HS-27A (cell line): ENCODE measurements at regions not wholly inside any gene's neighbourhood (a gene's known extent, or its start where the extent isn't known, plus 50 kb on each side); places are given as distances from the start of the nearest gene placed in this dataset.

Source experiments
- DNase-seq: peaks from one replicate; pipeline ENCODE4 v3.0.0-alpha.2; 2012; ENCODE audit warnings: low read depth, missing footprints

GRCh38 chr12:45102818-45103217 lies 51.9 kb upstream of the DBX2 start:
- no peak for DNase-seq

GRCh38 chr12:45105996-45106395 lies 55.1 kb upstream of the DBX2 start:
- DNase-seq, result no peak

- no peak for DNase-seq
These were observed 61.4 kb upstream of the DBX2 start for GRCh38 chr12:45112306-45112705.

- no peak for DNase-seq
These were observed 70.3 kb upstream of the DBX2 start for GRCh38 chr12:45121224-45121623.

- DNase-seq, result no peak
These were observed 72.0 kb upstream of the DBX2 start for GRCh38 chr12:45122768-45123380.

- no peak for DNase-seq
These were observed 73.7 kb upstream of the DBX2 start for GRCh38 chr12:45124485-45125155.

- DNase-seq, result no peak
These were observed 75.1 kb upstream of the DBX2 start for GRCh38 chr12:45125997-45126396.

- no peak for DNase-seq
These were observed 77.7 kb upstream of the DBX2 start for GRCh38 chr12:45128637-45129036.

- peak; percentile 23 for DNase-seq
These were observed 80.0 kb upstream of the DBX2 start for GRCh38 chr12:45130881-45131281.

- no peak for DNase-seq
These were observed 80.6 kb upstream of the DBX2 start for GRCh38 chr12:45131506-45131905.

GRCh38 chr12:45138609-45139008 lies 77.3 kb upstream of the ANO6 start:
- DNase-seq, result no peak

- DNase-seq, result no peak
These were observed 67.9 kb upstream of the ANO6 start for GRCh38 chr12:45148006-45148405.

GRCh38 chr12:45148619-45149018 lies 67.3 kb upstream of the ANO6 start:
- DNase-seq, result no peak

GRCh38 chr12:45165284-45165683 lies 50.6 kb upstream of the ANO6 start:
- no peak for DNase-seq

GRCh38 chr12:45166056-45166455 lies 49.8 kb upstream of the ANO6 start:
- DNase-seq, result no peak
